GM12878 (cell line): ENCODE measurements at regions not wholly inside any gene's neighbourhood (a gene's known extent, or its start where the extent isn't known, plus 50 kb on each side); places are given as distances from the start of the nearest gene placed in this dataset.

ENCODE experiments used
- ASH2L ChIP-seq: fragments of 300-600, 200-600 bp; sonication (generic); IDR thresholded peaks from 2 replicates; pipeline ENCODE4 v1.6.1; 2017; ENCODE audit warnings: low read depth, mild to moderate bottlenecking, borderline replicate concordance
- CTCF ChIP-seq, 3 experiments: IDR thresholded peaks in 2 of 3; conservative IDR thresholded peaks in 1 of 3; 2 replicates each; pipeline ENCODE4 v1.5.1; 2011; ENCODE audit warnings: low read depth in 3 of 3, low read length in 3 of 3, mild to moderate bottlenecking in 3 of 3, control low read depth in 2 of 3, moderate library complexity in 2 of 3, inconsistent platforms in 1 of 3, mixed read lengths in 1 of 3; ENCODE audit not compliant: control insufficient read depth in 2 of 3, insufficient read depth in 1 of 3; ENCODE audit errors: extremely low read depth in 1 of 3
- ESRRA ChIP-seq: IDR thresholded peaks from 2 replicates; pipeline ENCODE4 v1.6.1; 2012; ENCODE audit warnings: mild to moderate bottlenecking, low read length, improper control_type of control experiment
- PAX5 ChIP-seq: IDR thresholded peaks from 2 replicates; pipeline ENCODE4 v1.6.1; 2011; ENCODE audit warnings: low read depth, low read length, borderline replicate concordance
- REST ChIP-seq: IDR thresholded peaks from 2 replicates; pipeline ENCODE4 v1.6.1; 2012; ENCODE audit warnings: mild to moderate bottlenecking, low read depth, low read length
- ZBTB40 ChIP-seq: fragments of 450-650 bp; IDR thresholded peaks from 2 replicates; pipeline ENCODE4 v1.6.1; 2016; ENCODE audit warnings: mild to moderate bottlenecking, moderate library complexity, borderline replicate concordance
- ZNF687 ChIP-seq: fragments of 450-650 bp; IDR thresholded peaks from 2 replicates; pipeline ENCODE4 v1.6.1; 2017; ENCODE audit warnings: mild to moderate bottlenecking, moderate library complexity

- TF ChIP-seq ASH2L (no peak), REST (no peak), ZBTB40 (no peak), ZNF687 (no peak), PAX5 (no peak), ESRRA (no peak), CTCF (IDR thresholded peaks at IDR 0.05 in 2 of 3, conservative IDR thresholded peaks at IDR 0.05 in 1 of 3; ENCODE audit: control insufficient read depth in 2 of 3, extremely low read depth in 1 of 3, insufficient read depth in 1 of 3, low read depth in 3 of 3, low read length in 3 of 3) (no peak)
Measured at GRCh38 chr16:17532338-17532995, 61.7 kb upstream of the XYLT1 start.
